ENCODE measurements at regions not wholly inside any gene's neighbourhood (a gene's known extent, or its start where the extent isn't known, plus 50 kb on each side); places are given as distances from the start of the nearest gene placed in this dataset.

GRCh38 chr16:22754577-22754976 is 59.4 kb upstream of the HS3ST2 start:
- Histone ChIP-seq H3K27me3 (replicated peaks; ENCODE audit: control insufficient read depth, insufficient read depth, low read length) (no peaks in the 10 kb centered on the region; the same call in 1 of the 2 replicates), H3K4me3 (ENCODE audit: low read depth, low read length) (no peak overlapping the region), H3K36me3 (ENCODE audit: control insufficient read depth, insufficient read depth, low read length) (no peaks in the 10 kb centered on the region), H3K4me1 (no peaks in the 10 kb centered on the region), H3K9me3 (no peaks in the 10 kb centered on the region)
- Mint-ChIP-seq H3K27me3 (ENCODE audit: insufficient read depth, unreplicated experiment) (peaks cover 3% of the 10 kb centered on the region), H3K4me3 (ENCODE audit: unreplicated experiment) (no peak overlapping the region), H3K9me3 (ENCODE audit: unreplicated experiment) (no peaks in the 10 kb centered on the region), H3K27ac (ENCODE audit: unreplicated experiment) (no peak overlapping the region), H3K36me3 (ENCODE audit: insufficient read depth, unreplicated experiment) (no peaks in the 10 kb centered on the region), H3K4me1 (ENCODE audit: low read depth, unreplicated experiment) (no peaks in the 10 kb centered on the region)
- intact Hi-C loops (cut with micrococcal nuclease; ENCODE audit: unreplicated experiment) = no loop called here
- no peak for DNase-seq
- CTCF ChIA-PET = no interaction called here
- POLR2A ChIA-PET = no interaction called here
- BruUV-seq (replicated peaks) = no TSS peak
- TF ChIP-seq CTCF (IDR thresholded peaks at IDR 0.05; ENCODE audit: insufficient read depth in 1 of 2, low read depth in 1 of 2, low read length in 1 of 2, severe bottlenecking in 1 of 2, unreplicated experiment in 1 of 2) = no peak

- Histone ChIP-seq H3K36me3 (ENCODE audit: control insufficient read depth, insufficient read depth, low read length) (no peaks in the 10 kb centered on the region), H3K9me3 (no peaks in the 10 kb centered on the region), H3K4me3 (ENCODE audit: low read depth, low read length) (no peak overlapping the region), H3K27me3 (replicated peaks; ENCODE audit: control insufficient read depth, insufficient read depth, low read length) (no peaks in the 10 kb centered on the region), H3K4me1 (no peaks in the 10 kb centered on the region)
- TF ChIP-seq CTCF (IDR thresholded peaks at IDR 0.05; ENCODE audit: insufficient read depth in 1 of 2, low read depth in 1 of 2, low read length in 1 of 2, severe bottlenecking in 1 of 2, unreplicated experiment in 1 of 2) = no peak
- ChIA-PET CTCF (interaction anchor here (0.5 kb wide), 1 partner anchor 1116 kb away, joined by 4 read pairs; no protein-coding TSS in a partner anchor), POLR2A (no interaction called here)
- no peak for DNase-seq
- Mint-ChIP-seq H3K9me3 (ENCODE audit: unreplicated experiment) (no peaks in the 10 kb centered on the region), H3K27ac (ENCODE audit: unreplicated experiment) (no peak overlapping the region), H3K4me3 (ENCODE audit: unreplicated experiment) (no peak overlapping the region), H3K27me3 (ENCODE audit: insufficient read depth, unreplicated experiment) (peaks cover 3% of the 10 kb centered on the region), H3K4me1 (ENCODE audit: low read depth, unreplicated experiment) (no peaks in the 10 kb centered on the region), H3K36me3 (ENCODE audit: insufficient read depth, unreplicated experiment) (no peaks in the 10 kb centered on the region)
- intact Hi-C loops (cut with micrococcal nuclease; ENCODE audit: unreplicated experiment) = no loop called here
- no TSS peak for BruUV-seq (replicated peaks)
Measured at GRCh38 chr16:22757202-22757601, 56.8 kb upstream of the HS3ST2 start.

- H3K9me3 ChIP-seq = no peaks in the 10 kb centered on the region
- H3K4me3 Mint-ChIP-seq (ENCODE audit: unreplicated experiment) = no peak overlapping the region
- no peaks in the 10 kb centered on the region for H3K27me3 ChIP-seq (replicated peaks; ENCODE audit: control insufficient read depth, insufficient read depth, low read length)
- BruUV-seq (replicated peaks) = no TSS peak
- POLR2A ChIA-PET = no interaction called here
- CTCF ChIA-PET = no interaction called here
- H3K27me3 Mint-ChIP-seq (ENCODE audit: insufficient read depth, unreplicated experiment) = peaks cover 3% of the 10 kb centered on the region
- no peak overlapping the region for H3K27ac Mint-ChIP-seq (ENCODE audit: unreplicated experiment)
- no peak for DNase-seq
- TF ChIP-seq CTCF (IDR thresholded peaks at IDR 0.05; ENCODE audit: insufficient read depth in 1 of 2, low read depth in 1 of 2, low read length in 1 of 2, severe bottlenecking in 1 of 2, unreplicated experiment in 1 of 2) = no peak
- H3K4me3 ChIP-seq (ENCODE audit: low read depth, low read length) = no peak overlapping the region
- H3K4me1 Mint-ChIP-seq (ENCODE audit: low read depth, unreplicated experiment) = no peaks in the 10 kb centered on the region
- intact Hi-C loops (cut with micrococcal nuclease; ENCODE audit: unreplicated experiment) = no loop called here
- no peaks in the 10 kb centered on the region for H3K36me3 Mint-ChIP-seq (ENCODE audit: insufficient read depth, unreplicated experiment)
- no peaks in the 10 kb centered on the region for H3K36me3 ChIP-seq (ENCODE audit: control insufficient read depth, insufficient read depth, low read length)
- H3K9me3 Mint-ChIP-seq (ENCODE audit: unreplicated experiment) = no peaks in the 10 kb centered on the region
- no peaks in the 10 kb centered on the region for H3K4me1 ChIP-seq
Measured at GRCh38 chr16:22762486-22762885, 51.5 kb upstream of the HS3ST2 start.

Data from Caco-2 (cell line).